Stimulated activated CD4-positive, alpha-beta T cell treated with anti-CD3 and anti-CD28 coated beads, Interleukin-1b, Interleukin-23, amount 100 ng/mL, for 24 hours (primary cell): ENCODE measurements at regions not wholly inside any gene's neighbourhood (a gene's known extent, or its start where the extent isn't known, plus 50 kb on each side); places are given as distances from the start of the nearest gene placed in this dataset.
"Not testable (repeated sequence)": the region's sequence is repeated elsewhere in the genome, so short reads cannot be mapped to it uniquely, and the experiment has no call there.

ENCODE experiments used
- DNase-seq, 4 experiments: peaks; one replicate each; pipeline ENCODE4 v3.0.0-alpha.2; 2020; ENCODE audit warnings: low read depth in 4 of 4, low spot score in 1 of 4

- no peak for DNase-seq
Observed at GRCh38 chr1:229913489-229913888, 153.5 kb upstream of the GALNT2 start.

- not testable (repeated sequence) for DNase-seq
Observed at GRCh38 chr1:229919488-229919887, 147.6 kb upstream of the GALNT2 start.

- no peak for DNase-seq
Observed at GRCh38 chr1:229920683-229921082, 146.4 kb upstream of the GALNT2 start.

GRCh38 chr1:229922249-229922648, 144.8 kb upstream of the GALNT2 start:
- DNase-seq: no peak

- DNase-seq: no peak
Observed at GRCh38 chr1:229924639-229925038, 142.4 kb upstream of the GALNT2 start.

- DNase-seq: no peak
Observed at GRCh38 chr1:229928767-229929166, 138.3 kb upstream of the GALNT2 start.

- DNase-seq: not testable (repeated sequence)
Observed at GRCh38 chr1:229931751-229932150, 135.3 kb upstream of the GALNT2 start.

DNA sequence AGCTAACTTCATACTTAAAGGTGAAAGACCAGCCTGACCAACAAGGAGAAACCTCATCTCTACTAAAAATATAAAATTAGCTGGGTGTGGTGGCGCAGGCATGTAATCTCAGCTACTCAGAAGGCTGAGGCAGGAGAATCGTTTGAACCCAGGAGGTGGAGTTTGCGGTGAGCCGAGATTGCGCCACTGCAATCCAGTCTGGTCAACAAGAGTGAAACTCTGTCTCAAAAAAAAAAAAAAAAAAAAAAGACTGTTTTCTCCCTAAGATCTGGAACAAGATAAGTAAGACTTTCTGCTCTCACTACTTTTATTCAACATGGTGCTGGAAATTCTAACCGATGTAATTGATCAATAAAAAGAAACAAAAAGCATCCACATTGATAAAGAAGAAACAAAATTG, 131.9 kb upstream of the GALNT2 start:
- DNase-seq: not testable (repeated sequence)

DNA sequence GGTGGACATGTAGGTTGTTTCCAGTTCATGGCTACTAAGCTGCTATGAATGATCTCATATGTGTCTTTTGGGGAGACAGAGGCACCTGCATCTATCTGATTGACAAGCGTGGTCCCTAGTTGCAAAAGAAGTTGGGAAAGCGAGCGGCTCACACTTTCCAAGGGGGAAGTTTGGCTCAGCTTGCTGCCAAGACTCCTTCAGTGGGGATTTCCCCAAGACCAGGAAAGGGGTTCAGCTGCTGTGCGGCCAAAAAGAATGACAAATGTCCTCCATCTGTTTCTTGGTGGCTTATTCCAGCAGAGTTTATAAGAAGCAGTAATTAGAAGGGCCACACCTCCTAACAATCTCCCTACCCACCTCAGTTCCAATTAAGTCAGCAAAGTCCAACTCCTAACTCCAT, 128.5 kb upstream of the GALNT2 start:
- no peak for DNase-seq

- DNase-seq: no peak
Observed at GRCh38 chr1:229940684-229941083, 126.4 kb upstream of the GALNT2 start.

DNA sequence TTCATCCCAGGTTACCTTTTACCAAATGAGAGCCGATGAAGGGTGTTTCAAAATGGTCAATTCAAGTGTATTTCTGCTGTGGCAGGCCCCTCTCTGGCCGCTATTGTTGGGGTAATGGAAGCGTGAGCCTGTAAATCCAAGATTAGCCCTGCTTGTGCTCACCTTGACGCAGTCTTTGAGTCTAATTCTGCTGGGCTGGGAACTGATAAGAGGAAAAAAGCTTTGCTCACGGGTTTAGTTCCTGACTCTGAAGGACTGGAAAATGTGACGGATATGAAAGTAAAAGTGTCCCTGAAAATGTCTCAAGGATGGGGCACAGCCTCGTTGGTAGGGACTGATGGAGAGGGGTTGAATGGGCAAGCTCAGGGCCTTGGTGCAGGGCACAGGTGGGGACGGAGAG, 125.9 kb upstream of the GALNT2 start:
- no peak for DNase-seq

GRCh38 chr1:229941831-229942230, 125.2 kb upstream of the GALNT2 start:
- DNase-seq: no peak

- DNase-seq: no peak
Observed at GRCh38 chr1:229942501-229942900, 124.5 kb upstream of the GALNT2 start.

DNA sequence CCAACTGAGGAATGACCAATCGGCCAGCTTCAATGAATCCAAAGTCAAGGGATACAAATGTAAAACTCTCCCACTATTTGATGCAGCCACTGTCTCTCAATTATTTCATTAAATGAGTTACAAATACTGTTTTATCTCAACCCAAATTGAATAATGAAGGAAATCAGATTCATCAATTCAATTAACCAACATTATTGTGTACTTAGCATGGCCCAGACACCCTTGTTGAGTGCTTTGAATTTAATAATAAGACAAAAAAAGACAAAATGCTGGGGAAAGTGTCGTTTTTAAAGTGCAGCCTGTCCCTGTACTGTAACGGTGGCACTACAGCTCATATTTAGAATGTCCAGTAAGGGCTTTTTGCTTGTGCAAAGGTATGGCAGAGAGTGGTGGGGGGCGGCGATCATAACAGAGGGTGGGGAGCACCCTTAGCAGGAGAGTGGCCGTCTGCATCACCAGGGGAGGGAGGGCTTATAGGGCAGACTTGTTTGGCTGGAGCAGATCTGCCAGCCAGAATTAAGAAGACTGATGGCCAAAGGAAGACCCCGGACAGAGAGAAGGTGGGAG, 123.8 kb upstream of the GALNT2 start:
- no peak for DNase-seq

DNA sequence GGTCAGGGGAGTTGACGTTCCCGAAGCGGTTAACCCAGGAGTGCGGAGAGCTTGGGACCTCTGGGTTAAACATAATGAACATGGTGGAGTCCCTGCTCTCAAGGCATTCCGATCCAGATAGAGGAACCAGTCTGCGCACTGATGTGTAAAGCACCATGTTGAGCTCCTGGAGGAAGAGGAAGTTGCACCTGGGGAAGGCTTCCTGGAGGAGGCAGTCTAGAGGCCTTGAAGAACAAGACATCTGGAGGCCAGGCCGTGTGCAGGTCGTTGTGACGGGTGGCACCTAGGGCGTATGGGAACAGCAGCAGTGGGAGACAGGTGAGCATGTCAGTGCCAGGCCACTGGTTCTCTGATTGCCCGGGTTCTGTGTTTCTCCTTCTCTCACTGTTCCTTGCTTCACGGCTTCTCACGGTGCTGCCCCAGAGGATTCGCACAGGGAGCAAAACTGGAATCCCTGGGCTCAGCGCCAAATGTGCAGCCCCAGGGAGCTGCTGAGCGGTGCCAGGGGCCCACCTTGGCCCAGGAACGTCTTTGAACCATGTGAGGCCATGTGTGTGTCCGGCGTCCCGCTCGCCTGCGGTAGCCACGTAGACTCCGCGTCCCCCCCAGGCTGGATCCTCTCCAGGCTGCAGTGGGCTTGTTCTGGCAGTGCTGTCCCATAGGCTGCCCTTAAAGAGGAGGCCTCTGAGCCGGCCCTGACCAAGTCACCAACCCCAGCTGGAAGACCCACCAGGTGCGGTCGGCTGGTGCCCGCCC, 122.9 kb upstream of the GALNT2 start:
- no peak for DNase-seq

GRCh38 chr1:229945795-229946194, 121.2 kb upstream of the GALNT2 start:
- no peak for DNase-seq

DNA sequence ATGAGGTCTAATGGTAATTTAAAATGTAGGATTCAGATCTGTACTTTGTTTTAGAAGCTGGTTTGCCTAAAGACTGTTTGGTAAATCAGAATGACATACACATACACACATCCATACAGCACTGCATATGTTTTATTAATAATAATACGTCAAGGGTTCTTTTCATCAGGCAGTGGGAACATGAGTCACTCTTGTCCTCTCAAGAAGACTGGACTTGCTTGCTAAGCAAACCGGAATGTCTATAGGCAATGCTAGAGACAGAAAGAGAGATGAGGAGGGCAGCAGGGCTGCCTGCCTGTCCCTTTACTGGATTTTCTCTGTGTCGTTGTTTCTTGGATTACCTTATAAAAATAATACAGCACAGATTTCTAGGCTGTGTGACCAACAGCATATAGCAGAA, 119.1 kb upstream of the GALNT2 start:
- no peak for DNase-seq

GRCh38 chr1:229948438-229948837, 118.6 kb upstream of the GALNT2 start:
- no peak for DNase-seq

DNA sequence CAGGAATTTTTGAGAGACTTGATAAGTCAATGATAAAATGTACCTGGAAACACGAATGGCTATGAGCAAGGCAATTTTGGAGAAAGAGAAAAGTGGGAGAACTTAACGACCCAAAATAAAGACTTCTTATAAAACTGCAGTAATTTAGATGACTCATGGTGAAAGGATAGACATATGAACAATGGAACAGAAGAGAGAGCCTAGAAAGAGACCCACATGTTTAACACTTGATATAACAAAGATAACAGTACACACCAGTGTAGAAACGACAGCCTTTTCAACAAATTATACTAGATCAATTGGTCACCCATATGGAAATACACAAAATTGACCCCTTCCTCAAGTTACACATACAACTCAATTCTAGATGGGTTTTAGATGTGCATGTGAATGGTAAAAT, 117.5 kb upstream of the GALNT2 start:
- no peak for DNase-seq

- DNase-seq: no peak
Observed at GRCh38 chr1:229950020-229950419, 117.0 kb upstream of the GALNT2 start.

- DNase-seq: no peak
Observed at GRCh38 chr1:229950908-229951307, 116.1 kb upstream of the GALNT2 start.

GRCh38 chr1:229951856-229952534, 115.0 kb upstream of the GALNT2 start:
- DNase-seq: no peak
